Progenitor cell of endocrine pancreas (in vitro differentiated cells): ENCODE measurements at regions not wholly inside any gene's neighbourhood (a gene's known extent, or its start where the extent isn't known, plus 50 kb on each side); places are given as distances from the start of the nearest gene placed in this dataset.

Source experiments
- DNase-seq: peaks from one replicate; pipeline ENCODE4 v3.0.0; 2021; ENCODE audit warnings: low spot score; ENCODE audit not compliant: unreplicated experiment
- H3K27ac Mint-ChIP-seq: 2 replicates; pipeline ENCODE4 v1.8.0; 2021; ENCODE audit warnings: mild to moderate bottlenecking, moderate library complexity, mixed read lengths
- H3K27me3 Mint-ChIP-seq: 2 replicates; pipeline ENCODE4 v1.8.0; 2021; ENCODE audit warnings: mixed read lengths
- H3K36me3 Mint-ChIP-seq: 2 replicates; pipeline ENCODE4 v1.8.0; 2022; ENCODE audit warnings: mixed read lengths; ENCODE audit not compliant: insufficient read depth
- H3K4me1 Mint-ChIP-seq: 2 replicates; pipeline ENCODE4 v1.8.0; 2021; ENCODE audit warnings: low read depth, mixed read lengths
- H3K4me3 Mint-ChIP-seq: 2 replicates; pipeline ENCODE4 v1.8.0; 2021; ENCODE audit warnings: low read depth, mild to moderate bottlenecking, moderate library complexity, mixed read lengths
- H3K9me3 Mint-ChIP-seq: 2 replicates; pipeline ENCODE4 v1.8.0; 2021; ENCODE audit warnings: low read depth, mixed read lengths
- TF ChIP-seq, protein P1 (sequence below): fragments of 200-600 bp; sonication (generic); IDR thresholded peaks from one replicate; pipeline ENCODE4 v1.5.0; 2021; ENCODE audit warnings: antibody characterized with exemption, mild to moderate bottlenecking; ENCODE audit not compliant: unreplicated experiment

DNA sequence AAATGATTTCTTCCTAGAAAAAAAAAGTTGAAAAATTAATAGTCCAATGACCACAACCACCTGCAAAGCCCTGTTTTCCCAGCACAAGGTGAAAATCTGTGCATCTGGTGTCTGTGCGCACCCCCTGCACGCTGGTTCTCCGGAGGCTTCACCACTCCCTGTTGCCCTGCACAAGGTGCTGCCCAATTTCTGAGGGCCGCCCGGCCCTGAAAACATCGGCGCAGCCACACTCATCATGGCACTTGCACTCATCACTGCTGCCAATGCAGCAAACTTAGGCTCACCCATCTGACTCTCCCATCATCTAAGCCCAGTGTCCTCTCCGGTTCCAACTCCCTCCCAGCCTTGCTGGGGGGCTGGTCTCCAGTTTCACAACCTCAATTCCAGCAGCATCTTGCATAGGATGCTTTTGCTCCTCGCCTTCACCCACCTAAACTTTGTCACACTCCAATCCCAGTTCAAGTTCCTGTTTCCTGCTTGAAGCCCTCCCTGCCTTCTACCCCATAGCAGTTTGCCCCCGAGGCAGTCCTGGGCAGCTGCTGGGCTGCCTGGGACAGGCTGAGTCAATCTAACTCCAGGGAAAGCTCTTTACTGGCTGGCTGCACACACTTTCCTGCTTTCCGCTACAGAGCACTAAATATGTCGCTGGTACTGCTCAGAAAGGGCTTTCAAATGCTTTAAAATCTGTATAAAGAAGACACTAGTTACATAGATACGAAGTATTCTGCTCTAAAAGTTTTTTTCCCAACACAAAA is 522.5 kb upstream of the ID2 start:
- Mint-ChIP-seq H3K27ac (no peak overlapping the region), H3K36me3 (no peaks in the 10 kb centered on the region), H3K4me1 (no peaks in the 10 kb centered on the region), H3K9me3 (no peaks in the 10 kb centered on the region), H3K27me3 (peaks cover 7% of the 10 kb centered on the region), H3K4me3 (no peak overlapping the region)
- no peak for DNase-seq
- TF ChIP-seq, protein P1, sequence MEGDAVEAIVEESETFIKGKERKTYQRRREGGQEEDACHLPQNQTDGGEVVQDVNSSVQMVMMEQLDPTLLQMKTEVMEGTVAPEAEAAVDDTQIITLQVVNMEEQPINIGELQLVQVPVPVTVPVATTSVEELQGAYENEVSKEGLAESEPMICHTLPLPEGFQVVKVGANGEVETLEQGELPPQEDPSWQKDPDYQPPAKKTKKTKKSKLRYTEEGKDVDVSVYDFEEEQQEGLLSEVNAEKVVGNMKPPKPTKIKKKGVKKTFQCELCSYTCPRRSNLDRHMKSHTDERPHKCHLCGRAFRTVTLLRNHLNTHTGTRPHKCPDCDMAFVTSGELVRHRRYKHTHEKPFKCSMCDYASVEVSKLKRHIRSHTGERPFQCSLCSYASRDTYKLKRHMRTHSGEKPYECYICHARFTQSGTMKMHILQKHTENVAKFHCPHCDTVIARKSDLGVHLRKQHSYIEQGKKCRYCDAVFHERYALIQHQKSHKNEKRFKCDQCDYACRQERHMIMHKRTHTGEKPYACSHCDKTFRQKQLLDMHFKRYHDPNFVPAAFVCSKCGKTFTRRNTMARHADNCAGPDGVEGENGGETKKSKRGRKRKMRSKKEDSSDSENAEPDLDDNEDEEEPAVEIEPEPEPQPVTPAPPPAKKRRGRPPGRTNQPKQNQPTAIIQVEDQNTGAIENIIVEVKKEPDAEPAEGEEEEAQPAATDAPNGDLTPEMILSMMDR = no peak

DNA sequence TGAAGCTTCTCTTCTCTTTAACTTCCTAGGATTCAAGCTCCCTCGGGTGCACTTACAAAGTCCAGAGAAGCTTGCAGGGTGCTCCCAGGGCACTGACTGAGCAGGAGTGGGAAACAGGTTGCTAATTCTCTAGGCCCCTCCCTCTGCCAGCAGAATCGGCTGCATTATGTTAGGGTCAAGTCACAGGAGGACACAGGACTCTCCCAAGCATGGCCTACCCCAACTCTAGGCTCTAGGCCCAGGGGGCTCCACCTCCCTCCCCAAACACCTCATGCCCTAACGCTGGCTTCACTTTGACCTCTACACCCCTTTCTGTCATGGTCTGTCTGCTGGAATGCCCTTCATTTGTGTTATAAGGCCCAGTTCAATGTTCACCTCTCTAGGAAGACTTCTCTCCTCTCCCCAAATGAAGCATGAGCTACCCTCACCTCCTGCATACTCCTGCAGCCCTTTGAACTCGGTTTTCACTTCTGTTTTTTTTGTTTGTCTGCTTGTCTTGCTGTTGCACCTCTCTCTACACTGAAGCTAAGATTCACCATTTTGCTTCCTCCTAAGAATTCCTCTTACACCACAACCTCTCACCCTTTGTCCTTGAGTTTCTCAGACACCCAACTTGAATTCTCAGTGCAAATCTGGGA is 521.8 kb upstream of the ID2 start:
- Mint-ChIP-seq H3K27me3 (peaks cover 7% of the 10 kb centered on the region), H3K9me3 (no peaks in the 10 kb centered on the region), H3K4me1 (no peaks in the 10 kb centered on the region), H3K4me3 (no peak overlapping the region), H3K27ac (no peak overlapping the region), H3K36me3 (no peaks in the 10 kb centered on the region)
- TF ChIP-seq, protein P1 = no peak
- no peak for DNase-seq

DNA sequence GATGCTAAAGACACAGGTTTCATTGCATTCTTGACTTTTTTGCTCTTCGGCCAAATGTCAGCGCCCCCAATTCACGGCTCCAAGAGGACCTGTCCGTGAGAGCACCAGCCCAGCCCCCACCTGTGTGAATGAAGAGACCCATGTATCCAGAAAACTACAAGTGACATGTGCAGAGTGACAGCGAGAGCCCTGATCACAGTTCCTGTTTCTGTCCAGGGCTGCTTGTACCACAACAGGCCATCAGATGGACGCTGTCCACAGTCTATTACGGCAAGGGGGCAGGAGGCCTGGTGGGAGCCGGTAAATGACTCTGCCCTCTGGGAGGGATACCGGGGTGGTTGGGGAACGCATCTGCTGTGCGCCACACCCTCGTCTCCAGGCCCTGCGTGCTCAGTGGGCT is 520.9 kb upstream of the ID2 start:
- Mint-ChIP-seq H3K9me3 (no peaks in the 10 kb centered on the region), H3K4me3 (no peak overlapping the region), H3K4me1 (no peaks in the 10 kb centered on the region), H3K27ac (no peak overlapping the region), H3K27me3 (peaks cover 7% of the 10 kb centered on the region), H3K36me3 (no peaks in the 10 kb centered on the region)
- TF ChIP-seq, protein P1 = no peak
- no peak for DNase-seq

DNA sequence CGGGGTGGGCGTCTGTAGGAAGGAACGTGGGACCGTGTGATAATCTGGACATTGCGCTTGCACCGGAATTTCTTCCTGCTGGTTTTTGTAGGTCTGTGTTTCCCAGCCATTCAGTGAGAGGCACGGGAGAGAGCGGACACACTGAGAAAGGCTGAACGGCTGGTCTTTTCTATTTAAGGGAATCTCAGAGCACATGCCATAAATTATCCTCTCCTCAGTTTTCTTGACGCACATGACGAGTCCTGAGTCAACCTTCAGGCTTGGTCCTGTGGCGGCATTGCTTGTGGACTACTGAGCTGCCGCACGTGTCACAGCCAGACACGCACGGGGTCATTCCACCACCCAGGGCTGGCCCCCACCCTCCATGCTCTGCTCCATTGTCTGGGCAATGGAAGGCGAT is 519.3 kb upstream of the ID2 start:
- TF ChIP-seq, protein P1 = no peak
- no peak for DNase-seq
- H3K4me1 Mint-ChIP-seq = no peaks in the 10 kb centered on the region
- H3K27ac Mint-ChIP-seq = no peak overlapping the region
- no peak overlapping the region for H3K4me3 Mint-ChIP-seq
- no peaks in the 10 kb centered on the region for H3K9me3 Mint-ChIP-seq
- H3K27me3 Mint-ChIP-seq = peaks cover 7% of the 10 kb centered on the region
- no peaks in the 10 kb centered on the region for H3K36me3 Mint-ChIP-seq

DNA sequence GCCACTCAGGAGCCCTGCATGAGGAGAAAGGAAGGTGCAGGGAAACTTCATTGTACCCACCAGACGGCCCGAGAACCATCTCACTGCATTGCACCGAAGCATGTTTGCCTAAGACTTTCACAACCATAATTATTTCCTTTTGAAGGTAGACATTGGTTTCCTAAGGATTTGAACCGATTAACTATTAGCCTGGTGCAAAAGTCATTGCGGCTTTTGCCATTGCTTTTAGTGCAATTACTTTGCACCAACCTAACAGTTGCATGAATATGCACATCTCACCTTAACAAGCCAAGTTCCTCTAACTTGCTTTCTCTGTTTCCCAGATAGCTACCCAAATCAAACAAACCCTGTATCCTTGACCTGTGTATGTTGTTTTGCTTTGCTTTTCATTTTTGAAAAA is 516.3 kb upstream of the ID2 start:
- H3K4me1 Mint-ChIP-seq = peaks cover 5% of the 10 kb centered on the region
- H3K4me3 Mint-ChIP-seq = no peak overlapping the region
- no peaks in the 10 kb centered on the region for H3K36me3 Mint-ChIP-seq
- peaks cover 3% of the 10 kb centered on the region for H3K27me3 Mint-ChIP-seq
- H3K9me3 Mint-ChIP-seq = no peaks in the 10 kb centered on the region
- TF ChIP-seq, protein P1 = no peak
- H3K27ac Mint-ChIP-seq = no peak overlapping the region
- no peak for DNase-seq
